ENCODE measurements at regions not wholly inside any gene's neighbourhood (a gene's known extent, or its start where the extent isn't known, plus 50 kb on each side); places are given as distances from the start of the nearest gene placed in this dataset.

GRCh38 chr1:38266197-38266520, 219.6 kb upstream of the POU3F1 start:
- no CpG with 5 or more reads among the region's 5 CpGs for WGBS (ENCODE audit: extremely low coverage, insufficient read length, low lambda C conversion rate)
- H3K18ac ChIP-seq (ENCODE audit: insufficient read length, low read depth, low read length): no peak overlapping the region
- no peaks in the 10 kb centered on the region for H3K27me3 ChIP-seq (ENCODE audit: insufficient read depth, low read length)
- no peak overlapping the region for H2BK120ac ChIP-seq (ENCODE audit: low read depth, low read length, poor library complexity, severe bottlenecking)
- peaks cover 24% of the 10 kb centered on the region for H3K27me3 Mint-ChIP-seq (ENCODE audit: low read depth)
- peaks cover 18% of the 10 kb centered on the region for H3K4me1 ChIP-seq (ENCODE audit: insufficient read depth, low read length)
- H3K9me3 ChIP-seq (ENCODE audit: control insufficient read depth, low read depth, low read length): no peaks in the 10 kb centered on the region
- H3K4me1 Mint-ChIP-seq: peaks cover 43 to 51% of the 10 kb centered on the region in 2 experiments
- no peak overlapping the region for H2BK15ac ChIP-seq (ENCODE audit: low read depth, low read length)
- no peak overlapping the region for H4K5ac ChIP-seq (ENCODE audit: insufficient read length, low read depth, low read length)
- H3K36me3 Mint-ChIP-seq (ENCODE audit: insufficient read depth in 1 of 3, low read depth in 3 of 3): peaks cover 0 to 4% (median 0%) of the 10 kb centered on the region in 3 experiments; a peak in 1 of 7 replicates
- no peak overlapping the region for H4K91ac ChIP-seq (ENCODE audit: insufficient read length, low read depth, low read length)
- TF ChIP-seq CTCF (conservative IDR thresholded peaks at IDR 0.05): no peak
- H3K27ac ChIP-seq (ENCODE audit: insufficient read length, low read depth, low read length): no peak overlapping the region
- H2AFZ ChIP-seq (ENCODE audit: low read length): no peak overlapping the region
- H2AK5ac ChIP-seq (ENCODE audit: insufficient read length, low read length): no peak overlapping the region
- H2BK20ac ChIP-seq (ENCODE audit: low read depth, low read length, poor library complexity, severe bottlenecking): no peak overlapping the region
- H2BK12ac ChIP-seq (ENCODE audit: insufficient read length, low read depth, low read length): no peak overlapping the region
- H3K56ac ChIP-seq (ENCODE audit: insufficient read length, low read depth, low read length): no peak overlapping the region
- no peak overlapping the region; a peak in 1 of 7 replicates for H3K27ac Mint-ChIP-seq
- no peak overlapping the region for H3K4me3 Mint-ChIP-seq
- H3K23ac ChIP-seq (ENCODE audit: insufficient read length, low read depth, low read length): no peak overlapping the region
- DNase-seq: no peak
- H3K4me2 ChIP-seq (ENCODE audit: insufficient read depth, insufficient read length, low read length): no peak overlapping the region
- H2BK5ac ChIP-seq (ENCODE audit: insufficient read length, low read length): no peak overlapping the region
- H4K20me1 ChIP-seq (ENCODE audit: control insufficient read depth, insufficient read depth, insufficient read length): no peaks in the 10 kb centered on the region
- no peaks in the 10 kb centered on the region for H3K23me2 ChIP-seq (ENCODE audit: insufficient read length, low read depth, low read length, poor library complexity, severe bottlenecking)
- H3K79me2 ChIP-seq (ENCODE audit: insufficient read depth, low read length): peaks cover 2% of the 10 kb centered on the region
- no peaks in the 10 kb centered on the region for H3K79me1 ChIP-seq (ENCODE audit: insufficient read depth, low read depth, low read length, poor library complexity, severe bottlenecking)
- H3K14ac ChIP-seq (ENCODE audit: insufficient read depth, low read length): no peak overlapping the region
- H3T11ph ChIP-seq (ENCODE audit: low read length): no peak overlapping the region
- no peak overlapping the region for H4K8ac ChIP-seq (replicated peaks; ENCODE audit: insufficient read length, low read depth, low read length)
- no peak overlapping the region for H3K4ac ChIP-seq (ENCODE audit: low read depth, low read length)
- no peak overlapping the region for H3K9ac ChIP-seq (ENCODE audit: extremely low read depth, insufficient read length, low read length)
- no peaks in the 10 kb centered on the region for H3K9me3 Mint-ChIP-seq

Data from H9 (cell line).